GM18520 (cell line): ENCODE measurements at regions not wholly inside any gene's neighbourhood (a gene's known extent, or its start where the extent isn't known, plus 50 kb on each side); places are given as distances from the start of the nearest gene placed in this dataset.

Source experiments
- ATAC-seq: cut with Tn5 transposase; IDR thresholded peaks from one replicate; pipeline ENCODE4 v1.9.1; 2021; ENCODE audit not compliant: unreplicated experiment

DNA sequence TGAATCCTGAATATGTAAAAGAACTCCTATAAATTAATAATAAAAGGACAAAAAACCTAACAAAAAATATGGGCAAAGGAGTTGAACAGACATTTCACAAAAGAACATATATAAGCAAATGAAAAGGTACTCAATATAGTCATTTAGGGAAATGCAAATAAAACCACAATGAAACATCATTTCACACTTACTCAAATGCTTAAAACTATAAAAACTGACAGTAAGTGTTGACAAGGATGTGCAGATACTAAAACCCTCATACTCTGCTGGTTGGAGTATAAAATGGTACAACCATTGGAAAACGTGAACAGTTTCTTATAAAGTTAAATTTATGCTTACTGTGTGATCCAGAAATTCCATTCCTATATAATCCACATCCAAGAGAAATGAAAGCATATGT, 247.1 kb downstream of the GXYLT1 start:
- peak; percentile 93 for ATAC-seq

DNA sequence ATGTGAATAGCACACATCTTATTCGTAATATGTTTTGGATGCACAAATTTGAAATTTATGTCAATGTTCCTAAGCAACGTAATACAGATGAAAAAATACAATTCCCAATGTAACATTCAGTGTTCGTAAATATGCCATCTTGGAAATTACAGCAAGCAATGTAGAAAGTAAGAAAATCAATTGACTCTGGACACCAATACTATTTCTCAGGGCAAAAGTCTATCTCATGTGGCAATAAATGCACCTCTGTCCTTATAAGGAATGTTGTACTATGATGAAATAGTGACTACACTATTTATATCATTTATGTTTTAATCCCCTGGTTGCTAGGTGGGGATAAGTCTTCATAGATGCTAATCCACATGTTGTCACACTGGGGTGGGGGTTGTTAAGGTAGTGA, 251.2 kb downstream of the GXYLT1 start:
- no peak for ATAC-seq

DNA sequence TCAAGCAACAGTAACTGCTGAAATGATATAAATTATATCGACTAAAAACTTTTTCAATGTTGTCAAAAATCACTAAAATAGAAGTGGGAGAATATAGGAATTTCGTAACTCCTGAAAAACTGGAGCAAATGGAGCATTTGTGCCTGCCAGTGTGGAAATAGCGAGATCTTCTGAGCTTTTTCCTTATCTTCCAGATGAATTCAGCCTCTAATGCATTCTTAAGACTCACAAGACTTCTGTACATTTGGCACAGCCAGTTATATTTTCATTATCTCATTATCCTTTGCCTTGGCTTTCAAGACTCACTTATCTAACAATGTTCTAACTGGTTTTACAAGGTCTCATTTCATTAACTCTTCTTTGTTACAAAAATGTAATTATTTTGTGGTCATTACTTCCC, 252.4 kb downstream of the GXYLT1 start:
- ATAC-seq = no peak

DNA sequence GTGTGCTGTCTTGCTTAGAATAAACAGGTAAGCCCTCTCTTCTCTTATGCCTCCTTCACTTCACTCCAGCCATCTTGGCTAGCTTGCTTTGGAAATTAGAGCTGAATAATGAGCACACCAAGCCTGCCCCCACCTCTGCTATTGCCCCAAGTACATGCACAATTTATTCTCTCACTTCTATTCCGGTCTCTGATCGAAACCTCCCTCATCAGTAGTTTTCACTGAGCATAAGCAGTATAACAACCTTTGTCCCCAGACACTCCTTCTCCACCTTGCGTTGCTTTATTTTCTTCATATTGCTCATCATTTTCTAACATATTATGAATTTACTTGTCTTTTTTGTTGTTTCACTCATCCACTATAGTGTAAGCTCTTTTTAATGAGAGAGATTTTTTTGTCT, 253.4 kb downstream of the GXYLT1 start:
- no peak for ATAC-seq

DNA sequence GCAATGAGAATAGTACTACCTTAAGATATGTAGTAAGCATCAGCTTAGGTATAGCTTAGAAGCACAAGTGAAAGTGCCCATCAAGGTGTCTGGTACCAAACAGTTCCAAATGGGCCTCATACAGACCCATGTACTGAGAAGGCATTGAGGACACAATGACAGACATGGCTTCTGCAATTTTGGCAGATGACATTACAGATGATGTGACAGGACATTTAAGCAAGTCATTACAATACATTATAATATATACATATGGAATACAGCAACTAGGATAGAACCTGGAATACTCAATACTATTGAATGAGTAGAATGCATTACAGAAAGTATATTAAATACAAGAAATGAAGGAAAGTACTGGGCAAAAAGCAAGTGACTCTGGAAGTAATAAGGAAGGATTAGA, 256.4 kb downstream of the GXYLT1 start:
- no peak for ATAC-seq

DNA sequence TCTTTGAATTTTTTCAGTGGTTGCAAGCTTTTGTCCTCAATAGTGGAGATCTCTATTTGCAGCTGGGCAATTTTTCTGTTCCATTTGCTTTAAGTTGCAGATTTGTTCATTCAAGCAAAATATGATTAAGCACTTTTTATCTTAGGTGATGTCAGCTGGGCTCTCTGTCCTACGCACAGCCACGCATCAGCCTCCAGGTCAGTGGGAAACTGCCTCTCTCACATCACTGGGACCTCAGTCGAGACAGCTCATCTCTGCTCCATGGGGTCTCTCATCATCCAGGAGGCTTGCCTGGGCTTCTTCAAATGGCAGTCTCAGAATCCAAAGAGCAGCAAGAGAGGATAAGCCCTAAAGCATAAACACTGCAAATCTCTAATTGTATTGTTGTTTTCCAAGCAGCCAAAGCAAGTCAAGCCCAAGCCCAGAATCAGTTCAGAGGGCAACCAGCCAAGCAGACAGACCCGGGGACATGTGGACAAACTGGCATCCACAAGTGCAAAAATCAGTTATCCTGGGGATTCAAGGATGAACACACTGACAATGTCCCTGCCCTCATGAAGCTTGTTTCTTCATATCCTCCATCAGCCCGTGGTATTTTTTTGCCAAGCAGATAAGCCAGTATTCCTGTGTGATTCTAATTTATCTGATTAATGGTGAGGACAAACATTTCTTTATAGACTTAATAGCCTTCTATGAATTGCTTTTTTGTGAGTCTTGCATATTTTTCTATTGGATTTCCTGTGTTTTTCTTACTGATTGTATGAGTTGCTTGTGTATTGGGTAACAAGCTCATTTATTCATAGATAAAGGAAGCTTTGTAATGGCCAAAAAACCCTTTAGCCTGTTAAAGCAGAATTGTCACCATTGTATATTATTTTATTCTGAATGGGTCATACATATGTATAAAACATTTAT, 262.5 kb downstream of the GXYLT1 start:
- no peak for ATAC-seq

DNA sequence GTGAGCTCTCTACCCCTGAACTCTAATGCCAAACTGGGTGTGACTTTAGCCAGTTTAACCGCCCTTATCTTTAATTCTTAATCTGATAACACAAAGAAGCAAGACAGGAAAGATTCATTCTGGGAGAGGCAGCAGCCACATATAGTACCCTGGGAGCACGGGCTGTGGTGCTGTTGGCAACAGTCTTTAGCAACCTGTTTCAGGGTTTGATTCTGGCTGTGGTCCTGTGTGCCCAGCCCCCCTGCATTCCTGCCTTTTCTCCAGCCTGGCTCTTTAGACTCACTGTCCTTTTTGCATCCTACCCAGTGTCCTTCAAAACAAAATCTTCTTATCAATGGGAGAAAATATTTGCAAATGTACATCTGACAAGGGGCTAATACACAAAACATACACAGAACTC, 275.2 kb downstream of the GXYLT1 start:
- no peak for ATAC-seq

DNA sequence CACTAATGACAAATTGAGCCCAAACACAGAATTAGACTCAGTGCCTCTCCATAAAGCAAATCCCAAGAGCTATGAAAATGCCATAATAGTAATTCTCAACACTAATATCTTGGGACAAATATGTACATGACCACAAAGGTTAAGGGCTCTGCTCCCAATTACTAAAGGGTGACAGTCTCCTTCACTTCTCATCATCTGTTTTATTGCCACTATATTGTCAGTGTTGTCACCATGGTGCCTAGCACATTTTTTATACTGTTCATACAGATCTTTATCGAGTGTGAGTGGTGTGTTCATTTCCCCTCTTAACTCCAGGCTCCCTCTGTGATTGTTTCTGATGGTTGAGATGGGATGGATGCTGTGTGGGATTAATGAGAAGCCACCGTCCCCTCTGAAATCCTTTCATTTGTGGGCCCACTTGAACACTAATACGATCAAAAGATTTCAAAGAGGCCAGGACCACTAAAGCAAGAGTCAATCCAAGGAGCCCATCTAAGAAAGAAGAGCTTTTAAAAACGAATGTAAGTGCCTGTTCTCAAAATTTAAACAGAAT, 277.7 kb downstream of the GXYLT1 start:
- no peak for ATAC-seq

DNA sequence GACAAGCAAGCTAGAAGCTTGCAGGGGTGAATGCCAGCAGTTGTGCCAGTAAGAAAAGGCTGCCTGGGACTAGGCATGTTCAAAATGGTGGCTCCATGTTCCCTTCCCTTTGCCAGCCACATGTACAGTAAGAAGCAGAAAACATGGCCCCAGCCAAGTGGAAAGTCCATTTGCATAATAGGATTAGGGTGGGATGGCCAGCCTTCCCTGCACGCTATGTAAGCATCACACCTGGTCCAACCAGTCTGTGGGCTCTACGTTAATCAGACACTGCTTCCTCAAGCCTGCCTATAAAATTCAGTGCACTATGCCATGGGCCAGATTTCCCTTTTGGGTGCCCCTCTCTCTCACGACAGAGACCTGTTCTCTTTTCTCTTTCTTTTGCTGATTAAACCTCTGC, 288.4 kb downstream of the GXYLT1 start:
- no peak for ATAC-seq

DNA sequence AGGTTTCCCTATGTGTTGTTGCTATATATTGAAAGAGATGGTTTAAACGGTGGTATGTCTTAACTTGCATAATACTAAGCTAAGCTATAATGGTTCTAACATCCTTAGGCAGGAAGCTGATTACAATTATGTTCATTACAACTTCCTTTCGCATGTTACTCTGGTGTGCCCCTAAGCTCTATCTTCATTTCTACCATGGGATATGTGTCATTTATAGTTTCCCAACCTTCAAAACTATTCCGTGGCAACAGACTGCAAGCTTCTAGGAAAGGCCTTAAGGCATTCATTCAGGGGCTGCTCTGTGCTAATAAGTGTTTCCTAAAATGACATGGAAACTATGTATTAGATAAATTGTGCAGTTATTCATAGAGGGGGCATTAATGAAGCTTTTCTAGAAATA, 294.6 kb downstream of the GXYLT1 start:
- ATAC-seq = no peak

DNA sequence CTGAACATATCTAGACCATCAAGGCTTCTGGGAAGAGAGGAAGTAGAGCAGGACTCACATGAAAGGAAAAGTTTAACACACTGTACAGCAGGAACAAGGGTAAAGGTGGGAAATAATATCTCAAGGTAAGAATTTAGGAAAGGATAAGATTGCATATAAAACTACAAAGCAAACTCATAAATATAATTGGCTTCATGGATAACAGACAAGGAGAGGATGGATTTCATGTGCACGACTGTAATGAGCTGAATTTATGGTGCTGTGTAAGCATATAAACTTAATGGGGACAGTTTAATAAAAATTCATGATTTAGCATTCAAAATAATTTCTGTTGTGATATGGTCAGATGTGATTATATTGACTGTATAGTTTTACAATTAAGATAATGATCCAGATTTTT, 298.0 kb downstream of the GXYLT1 start:
- no peak for ATAC-seq

DNA sequence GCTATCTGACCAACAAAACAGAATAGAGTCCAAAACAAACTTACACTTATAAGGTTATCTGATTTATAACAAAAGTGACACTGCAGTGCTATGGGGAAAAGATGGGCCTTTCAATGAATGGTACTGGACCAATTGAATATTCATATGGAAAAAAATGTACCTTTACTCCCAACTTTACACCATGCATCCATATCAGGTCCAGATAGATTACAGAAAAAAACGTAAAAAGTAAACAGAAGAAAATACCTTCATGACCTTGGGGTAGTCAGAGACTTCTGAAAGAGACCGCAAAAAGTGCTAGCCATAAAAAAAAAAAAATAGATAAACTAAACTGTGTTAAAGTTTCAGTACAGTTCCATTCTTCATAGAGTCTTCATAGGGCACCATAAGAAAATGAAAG, 308.3 kb downstream of the GXYLT1 start:
- ATAC-seq = no peak

DNA sequence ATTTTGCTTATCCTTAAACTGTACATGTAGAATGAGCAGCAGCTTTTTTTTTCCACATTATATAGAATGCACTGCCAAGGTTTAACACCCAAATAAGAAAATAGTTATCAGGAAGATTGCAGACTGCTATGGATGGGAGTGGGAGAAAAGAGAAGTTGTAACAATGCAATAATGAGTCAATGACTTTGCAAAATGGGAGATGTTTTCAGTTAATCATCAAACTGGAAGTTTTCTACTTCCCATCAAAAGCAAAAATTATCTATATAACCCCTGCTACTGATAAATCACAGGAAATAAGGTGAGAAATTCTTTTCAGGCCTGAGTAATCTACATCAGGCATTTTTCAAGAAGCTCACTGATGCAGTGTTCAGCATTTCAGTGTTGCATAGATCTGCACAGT, 309.1 kb downstream of the GXYLT1 start:
- ATAC-seq = no peak

DNA sequence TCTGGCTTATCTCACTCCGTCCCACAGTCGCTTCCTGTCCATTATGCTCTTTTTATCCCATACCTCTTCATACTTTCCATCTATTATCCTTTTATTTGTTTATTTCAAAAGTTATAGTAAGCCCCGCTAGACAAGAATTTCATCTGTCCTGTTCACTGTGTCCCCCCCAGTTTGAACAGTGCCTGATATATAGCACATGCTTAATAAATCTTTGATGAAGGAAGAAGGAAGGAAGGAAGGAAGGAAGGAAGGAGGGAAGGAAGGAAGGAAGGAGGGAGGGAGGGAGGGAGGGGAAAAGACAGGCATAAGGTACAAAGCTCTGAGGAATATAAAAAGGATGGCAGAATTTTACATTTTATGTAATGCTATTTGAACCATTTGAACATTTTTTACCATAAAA, 324.7 kb downstream of the GXYLT1 start:
- ATAC-seq = no peak

DNA sequence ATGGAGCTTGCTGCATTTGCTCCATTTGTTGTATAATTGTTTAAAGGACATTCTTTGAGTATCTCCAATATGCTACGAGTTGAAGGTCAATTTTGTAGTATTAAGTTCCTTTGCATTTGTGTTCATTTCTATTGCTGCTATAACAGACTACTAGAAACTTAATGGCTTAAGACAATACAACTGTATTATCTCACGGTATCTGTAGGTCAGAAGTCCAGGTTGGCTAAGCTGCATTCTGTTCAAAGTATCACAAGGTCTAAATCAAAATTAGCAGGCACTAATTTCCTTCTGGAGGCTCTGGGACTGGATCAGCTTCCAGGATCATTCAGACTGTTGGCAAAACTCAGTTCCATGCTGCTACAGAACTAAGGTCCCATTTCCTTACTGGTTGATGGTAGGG, 340.6 kb downstream of the GXYLT1 start:
- ATAC-seq = no peak

DNA sequence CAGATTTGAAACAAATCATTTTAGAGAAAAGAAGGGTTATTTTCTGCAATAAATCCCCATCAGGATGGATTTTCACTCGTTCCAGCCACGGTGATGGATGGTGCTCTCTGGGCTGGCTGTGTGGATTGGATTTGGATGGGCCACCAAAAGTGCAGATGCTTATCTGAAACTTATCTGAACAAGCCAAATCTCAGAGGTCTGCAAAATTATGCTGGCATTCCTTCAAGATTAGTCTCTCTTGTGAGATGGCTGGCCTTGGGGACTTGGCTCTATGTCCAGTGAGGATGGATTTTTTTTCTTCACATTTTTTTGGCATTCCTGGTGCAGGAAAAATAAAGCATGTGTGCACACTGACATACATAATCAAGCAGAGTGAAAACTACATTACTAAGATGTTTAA, 341.9 kb downstream of the GXYLT1 start:
- no peak for ATAC-seq

DNA sequence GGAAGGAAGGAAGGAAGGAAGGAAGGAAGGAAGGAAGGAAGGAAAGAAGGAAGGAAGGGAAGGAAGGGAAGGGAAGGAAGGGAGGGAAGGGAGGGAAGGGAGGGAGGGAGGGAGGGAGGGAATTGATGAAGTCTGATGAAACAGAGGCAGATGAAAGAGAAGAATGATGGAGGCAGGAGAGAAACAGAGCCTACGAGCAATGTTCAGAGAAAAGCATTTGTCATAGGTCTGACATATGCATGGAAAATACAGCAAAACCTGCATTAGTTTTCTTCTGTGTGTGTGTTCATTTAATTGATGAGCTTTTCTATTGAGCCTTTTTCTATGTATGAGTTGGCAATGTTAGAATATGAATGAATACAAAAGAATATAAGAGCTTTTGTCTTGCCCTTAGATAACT, 343.4 kb downstream of the GXYLT1 start:
- ATAC-seq = no peak

DNA sequence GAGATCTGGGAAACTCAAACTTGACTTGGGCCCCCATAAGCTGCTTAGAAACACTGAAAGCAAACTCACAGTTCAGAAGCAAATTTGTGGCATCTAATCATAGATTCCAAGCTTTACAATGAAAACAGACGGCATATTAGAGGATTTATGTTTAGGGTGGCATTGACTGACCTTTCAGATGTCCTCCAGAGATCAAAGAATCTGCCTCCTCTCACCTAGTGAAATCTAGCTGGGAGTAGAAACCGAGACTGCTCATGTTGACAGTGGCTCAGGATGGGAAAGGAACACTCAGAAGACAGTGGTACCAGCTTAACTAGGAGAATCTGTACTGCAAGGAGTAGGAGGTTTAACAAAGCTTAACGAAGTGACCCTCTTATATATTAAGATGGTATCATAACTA, 345.0 kb downstream of the GXYLT1 start:
- ATAC-seq = no peak

DNA sequence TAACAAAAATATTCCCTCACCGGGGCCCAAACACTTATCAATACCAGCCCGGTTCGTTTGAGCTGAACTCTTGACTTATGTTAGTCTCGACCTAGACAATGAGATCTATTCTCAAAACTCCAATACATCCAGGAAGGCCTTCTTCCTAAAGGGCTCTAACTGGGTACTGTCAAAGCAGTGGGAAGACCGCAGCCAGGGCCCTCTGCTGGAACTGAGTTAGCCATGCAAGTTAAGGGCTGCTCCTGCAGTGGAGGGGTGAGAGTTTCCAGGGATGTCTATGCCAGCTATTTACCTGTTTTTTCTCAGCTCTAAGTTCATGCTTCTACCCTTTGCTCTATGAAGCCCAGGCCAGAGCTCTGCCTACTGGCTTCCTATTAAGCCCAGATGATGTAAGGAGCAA, 348.8 kb downstream of the GXYLT1 start:
- ATAC-seq = no peak

DNA sequence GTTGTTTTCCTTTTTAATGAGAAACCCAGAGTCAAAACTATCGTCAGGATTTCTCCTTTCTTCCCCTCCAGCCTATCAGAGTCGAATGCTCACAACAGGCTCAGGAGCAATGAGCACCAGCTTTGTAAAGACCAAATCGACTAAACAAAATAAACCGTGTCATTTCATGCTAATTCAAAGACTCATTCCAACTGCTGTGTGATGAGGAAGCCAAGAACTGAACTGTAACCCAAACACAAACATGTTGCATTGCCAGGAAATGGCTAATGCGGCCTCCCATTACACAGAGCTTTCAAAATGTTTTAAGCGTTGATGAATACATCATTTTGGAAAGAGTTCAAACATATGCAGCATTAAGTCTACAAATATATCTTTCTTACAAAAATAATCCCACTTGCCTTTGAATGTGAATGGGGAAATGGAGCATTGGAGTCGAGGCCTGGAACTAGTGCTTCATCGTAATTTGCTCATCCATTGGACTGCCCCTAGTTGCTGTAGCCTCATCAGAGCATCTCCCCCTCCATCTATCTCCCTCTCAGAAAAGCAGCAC, 349.5 kb downstream of the GXYLT1 start:
- ATAC-seq = no peak

DNA sequence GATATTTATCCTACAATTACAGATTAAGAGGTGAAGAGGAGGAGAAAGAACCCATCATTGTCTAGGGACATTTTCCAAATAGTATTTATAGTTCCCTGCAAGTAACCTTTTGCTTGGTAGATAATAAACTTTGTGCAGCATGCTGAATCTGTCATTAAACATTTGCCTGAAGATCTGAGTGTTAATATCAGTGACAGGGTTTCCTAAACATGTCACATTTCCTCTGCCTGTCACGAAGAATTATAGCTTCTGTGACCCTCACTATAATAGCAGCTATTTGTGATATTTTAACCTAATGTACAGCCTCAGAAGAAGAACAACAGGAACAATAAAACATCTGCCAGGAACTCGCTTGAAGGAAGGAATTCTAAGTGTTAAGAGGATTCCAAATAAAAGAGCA, 350.3 kb downstream of the GXYLT1 start:
- no peak for ATAC-seq

DNA sequence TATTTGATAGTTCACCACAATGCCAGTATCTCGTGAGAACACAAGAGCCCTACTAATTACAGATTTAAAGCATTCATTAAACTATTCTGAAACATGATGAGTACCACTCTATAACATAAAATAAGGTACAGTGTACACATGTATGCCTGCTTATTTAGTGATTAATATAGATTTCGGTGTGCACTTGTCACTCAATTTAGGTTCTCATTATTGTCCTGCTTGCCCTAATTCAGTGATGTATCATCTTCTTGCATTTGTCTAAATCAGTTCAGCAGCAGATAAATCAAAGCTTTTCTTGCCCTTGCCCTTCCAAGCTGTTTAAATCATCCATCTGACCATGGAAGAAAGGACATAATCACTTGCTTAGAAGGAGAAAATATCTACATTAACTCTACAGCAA, 359.7 kb downstream of the GXYLT1 start:
- ATAC-seq = no peak

DNA sequence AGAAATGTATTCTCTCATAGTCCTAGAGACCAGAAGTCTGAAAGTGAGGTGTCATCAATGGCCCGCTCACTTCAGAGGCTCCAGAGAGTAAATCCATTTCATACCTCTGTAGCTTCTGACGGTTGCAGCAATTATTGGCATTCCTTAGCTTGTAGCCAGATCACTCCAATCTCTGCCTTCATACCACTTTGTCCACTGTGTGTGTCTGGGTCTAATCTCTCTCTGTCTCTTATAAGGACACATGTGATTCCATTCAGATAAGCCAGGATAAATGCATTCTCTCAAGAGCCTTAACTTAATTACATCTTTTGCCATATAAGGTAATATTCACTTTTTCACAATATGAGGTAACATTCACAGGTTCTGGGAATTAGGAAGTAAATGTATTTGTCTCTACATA, 365.7 kb downstream of the GXYLT1 start:
- ATAC-seq = no peak
